DMS114 treated with DMSO at 0.1 percent for 48 hours (cell line): ENCODE measurements at regions not wholly inside any gene's neighbourhood (a gene's known extent, or its start where the extent isn't known, plus 50 kb on each side); places are given as distances from the start of the nearest gene placed in this dataset.
"Not testable (repeated sequence)": the region's sequence is repeated elsewhere in the genome, so short reads cannot be mapped to it uniquely, and the experiment has no call there.

Experiments
- DNase-seq: peaks from one replicate; lab custom pipeline; 2025; ENCODE audit not compliant: unreplicated experiment; lab: John Stamatoyannopoulos, UW

- no peak for DNase-seq
These were observed 184.3 kb upstream of the HMCN1 start for GRCh38 chr1:185549906-185550305.

DNA sequence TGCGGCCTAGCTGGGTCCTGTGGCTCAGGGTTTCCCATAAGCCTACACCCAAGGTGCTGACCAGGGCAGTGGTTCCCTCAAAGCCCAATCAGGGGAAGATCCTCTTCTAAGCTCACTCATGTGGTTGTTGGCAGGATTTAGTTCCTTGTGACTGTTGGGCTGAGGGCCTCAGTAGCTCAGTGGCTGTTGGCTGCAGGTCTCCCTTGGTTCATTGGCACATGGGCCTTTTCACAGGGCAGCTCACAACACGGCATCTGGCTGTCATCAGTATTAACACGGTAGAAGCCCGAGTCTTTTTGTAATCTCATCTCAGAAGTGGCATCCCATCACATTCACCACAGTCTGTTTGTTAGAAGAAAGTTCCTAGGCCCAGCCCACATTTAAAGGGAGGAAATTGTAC, 188.2 kb upstream of the HMCN1 start:
- no peak for DNase-seq

DNA sequence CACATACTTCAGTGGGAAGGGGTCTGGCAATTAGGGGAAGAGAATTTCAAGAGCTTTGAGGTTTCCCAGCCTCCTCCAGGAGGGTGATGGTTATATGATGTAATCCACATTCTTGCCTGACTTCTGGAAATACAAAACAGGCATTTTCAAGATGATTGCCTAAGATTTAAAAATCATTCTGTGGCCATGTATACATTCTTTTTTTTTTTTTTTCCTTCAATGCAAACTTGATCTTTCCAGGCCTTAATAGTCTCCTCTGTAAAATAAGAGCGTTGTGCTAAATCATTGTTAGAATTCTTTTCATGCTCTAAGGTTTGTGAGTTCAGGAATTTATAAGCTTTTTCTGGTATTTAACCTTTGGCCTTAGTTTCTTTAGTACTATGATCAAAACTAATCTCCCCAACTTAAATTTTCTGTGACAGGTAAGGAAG, 192.3 kb upstream of the HMCN1 start:
- no peak for DNase-seq

GRCh38 chr1:185540295-185540694, 193.9 kb upstream of the HMCN1 start:
- DNase-seq = no peak

- no peak for DNase-seq
These were observed 194.8 kb upstream of the HMCN1 start for GRCh38 chr1:185539277-185539943.

DNA sequence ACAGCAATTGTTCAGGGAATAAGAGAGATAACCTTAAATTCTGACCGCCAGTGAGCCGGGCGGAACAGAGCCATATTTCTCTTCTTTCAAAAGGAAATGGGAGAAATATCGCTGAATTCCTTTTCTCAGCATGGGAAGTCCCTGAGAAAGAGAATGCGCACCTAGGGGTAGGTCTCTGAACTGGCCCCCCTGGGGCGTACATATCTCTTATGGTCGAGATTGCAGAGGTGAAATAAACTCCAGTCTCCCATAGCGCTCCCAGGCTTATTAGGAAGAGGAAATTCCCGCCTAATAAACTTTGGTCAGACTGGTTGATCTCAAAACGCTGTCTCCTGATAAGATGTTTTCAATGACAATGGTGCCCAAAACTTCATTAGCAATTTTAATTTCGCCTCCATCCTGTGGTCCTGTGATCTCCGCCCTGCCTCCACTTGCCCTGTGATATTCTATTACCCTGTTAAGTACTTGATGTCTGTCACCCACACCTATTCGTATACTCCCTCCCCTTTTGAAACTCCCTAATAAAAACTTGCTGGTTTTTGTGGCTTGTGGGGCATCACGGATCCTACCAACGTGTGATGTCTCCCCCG, 195.8 kb upstream of the HMCN1 start:
- DNase-seq = not testable (repeated sequence)

- DNase-seq = no peak
These were observed 196.6 kb upstream of the HMCN1 start for GRCh38 chr1:185537596-185537995.

DNA sequence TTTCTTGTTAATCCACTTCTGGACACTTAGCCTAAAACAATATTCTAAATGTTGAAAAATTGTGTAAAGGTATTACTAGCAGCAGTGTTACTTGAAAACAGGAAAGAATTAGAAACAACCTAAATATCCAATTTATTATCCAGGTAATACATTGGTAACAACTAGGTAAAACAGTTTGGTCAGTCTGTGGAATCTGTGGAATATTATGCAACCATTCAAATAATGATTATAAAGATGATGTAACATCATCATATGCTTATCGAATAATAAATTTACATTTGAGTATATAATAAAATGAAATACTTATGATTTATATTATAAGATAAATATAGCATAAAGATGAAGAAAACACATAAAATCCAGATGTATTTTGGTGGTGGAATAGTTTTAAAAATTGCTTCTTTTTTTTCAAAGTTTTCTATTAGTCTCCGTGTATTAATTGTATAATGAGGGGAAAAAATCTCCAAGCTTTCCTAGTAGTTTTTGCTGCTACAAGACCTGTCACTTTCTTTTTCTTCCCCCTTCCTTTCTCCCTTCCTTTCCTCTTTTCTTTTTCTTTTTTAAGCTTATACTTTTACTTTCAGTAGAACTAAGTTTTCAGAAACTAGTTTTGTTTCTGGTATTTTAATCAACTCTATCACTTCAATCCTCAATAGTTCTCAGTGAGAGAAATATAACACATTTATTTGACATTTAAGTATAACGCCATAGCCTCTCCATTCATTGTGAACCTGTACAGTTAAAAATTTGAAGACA, 197.8 kb upstream of the HMCN1 start:
- DNase-seq = no peak

DNA sequence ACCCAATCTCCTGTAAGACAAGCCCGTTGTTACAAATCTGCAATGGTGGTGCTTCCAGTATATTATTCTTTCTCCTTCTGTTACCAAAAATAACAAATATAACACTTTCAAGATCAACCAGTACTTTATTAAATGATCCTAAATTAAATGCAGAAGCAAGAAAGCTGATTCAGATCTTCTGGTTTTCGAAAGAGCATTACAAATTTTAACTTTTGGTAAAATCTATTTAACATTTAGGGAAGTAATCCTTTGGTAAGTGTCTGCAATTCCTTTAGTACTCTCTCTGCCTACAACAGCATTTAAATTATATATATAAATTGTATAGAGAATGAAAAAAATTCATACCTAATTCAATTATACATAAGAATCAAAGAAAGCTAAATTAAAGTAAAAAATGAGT, 198.6 kb upstream of the HMCN1 start:
- DNase-seq = no peak

DNA sequence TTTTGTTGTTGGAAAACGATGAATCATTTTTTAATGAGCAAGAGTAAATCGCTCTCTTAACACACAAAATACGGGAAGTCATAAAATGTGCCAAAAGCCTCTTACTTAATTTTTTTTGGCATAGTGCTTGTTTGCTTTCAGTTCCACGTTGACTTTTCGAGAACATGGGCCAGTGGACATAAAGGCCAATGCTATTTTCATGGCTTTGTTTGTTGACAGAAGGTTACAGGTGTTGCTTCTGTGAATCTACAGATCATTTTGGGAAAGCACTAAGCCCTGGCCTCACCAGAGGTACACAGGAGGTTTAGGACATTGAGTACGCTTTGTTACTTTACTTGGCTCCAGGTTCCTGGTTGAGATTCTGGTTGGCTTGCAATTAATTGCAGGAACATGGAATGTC, 199.4 kb upstream of the HMCN1 start:
- DNase-seq = no peak

- DNase-seq = no peak
These were observed 200.6 kb upstream of the HMCN1 start for GRCh38 chr1:185533596-185533995.

- DNase-seq = no peak
These were observed 201.3 kb upstream of the HMCN1 start for GRCh38 chr1:185532856-185533255.

- no peak for DNase-seq
These were observed 202.4 kb upstream of the HMCN1 start for GRCh38 chr1:185531838-185532237.

GRCh38 chr1:185530215-185530614, 204.0 kb upstream of the HMCN1 start:
- DNase-seq = no peak

- DNase-seq = no peak
These were observed 204.5 kb upstream of the HMCN1 start for GRCh38 chr1:185529673-185530072.

- DNase-seq = no peak
These were observed 206.0 kb upstream of the HMCN1 start for GRCh38 chr1:185528084-185528676.

- DNase-seq = no peak
These were observed 207.6 kb upstream of the HMCN1 start for GRCh38 chr1:185526344-185527307.

- DNase-seq = no peak
These were observed 203.3 kb upstream of the IVNS1ABP start for GRCh38 chr1:185520188-185520920.

GRCh38 chr1:185517808-185518419, 200.9 kb upstream of the IVNS1ABP start:
- DNase-seq = no peak

- not testable (repeated sequence) for DNase-seq
These were observed 200.3 kb upstream of the IVNS1ABP start for GRCh38 chr1:185517301-185517700.
